ENCODE measurements at regions not wholly inside any gene's neighbourhood (a gene's known extent, or its start where the extent isn't known, plus 50 kb on each side); places are given as distances from the start of the nearest gene placed in this dataset.
"Not testable (repeated sequence)": the region's sequence is repeated elsewhere in the genome, so short reads cannot be mapped to it uniquely, and the experiment has no call there.

DNA sequence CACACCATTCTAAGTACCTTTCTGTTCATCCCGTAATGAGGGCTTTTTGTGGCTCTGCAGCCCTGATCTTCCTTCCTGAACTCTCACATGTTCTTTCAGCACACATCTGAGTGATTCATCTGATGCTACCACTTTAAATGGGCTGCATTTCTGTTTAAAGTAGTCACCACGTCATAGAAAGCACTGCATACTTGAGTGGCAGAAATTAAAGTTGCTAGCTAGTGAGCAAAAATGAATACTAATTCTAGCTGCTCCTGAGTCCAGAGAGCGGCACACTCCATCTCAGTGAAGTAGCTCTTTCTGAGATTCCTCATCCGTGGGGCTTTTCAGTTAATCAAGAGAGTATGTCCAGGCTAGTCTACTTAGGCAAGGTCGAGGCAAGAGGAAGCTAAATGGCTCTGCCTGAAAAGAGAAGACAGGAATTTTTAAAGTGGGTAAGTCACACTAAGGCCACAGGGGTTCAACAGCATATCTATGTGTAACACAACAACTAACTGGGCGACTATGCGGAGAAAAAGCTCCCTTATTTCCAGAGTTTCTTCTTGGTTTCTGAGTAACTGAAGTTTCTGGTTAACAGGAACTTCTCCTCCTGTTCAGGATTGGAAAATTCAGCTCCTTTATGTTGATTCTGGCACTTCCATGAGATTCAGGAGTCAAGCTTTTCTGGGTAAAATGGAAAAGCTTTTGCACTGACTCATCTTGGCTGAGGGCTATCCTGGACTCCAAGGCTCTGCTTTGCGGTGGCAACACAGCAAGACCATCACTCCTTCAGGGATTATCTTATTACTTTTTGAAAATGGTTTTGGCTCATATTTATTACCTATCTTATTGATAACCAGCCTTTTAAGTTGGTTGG is 109.5 kb downstream of the TAF11L14 start:
- ATAC-seq: no peak
- no peak for TF ChIP-seq CTCF (IDR thresholded peaks at IDR 0.05)
- Histone ChIP-seq H3K27me3 (no peaks in the 10 kb centered on the region), H3K27ac (no peak overlapping the region), H3K9me3 (no peaks in the 10 kb centered on the region), H3K36me3 (no peaks in the 10 kb centered on the region), H3K4me3 (no peak overlapping the region), H3K4me1 (no peaks in the 10 kb centered on the region)
- WGBS, 2 donors: 45 to 58% methylated on average over 8 of the region's 8 CpGs
- no peak for DNase-seq
- intact Hi-C loops (cut with DNase I): no loop called here
- no peak for FAIRE-seq

- 60 to 64% methylated on average over 2 of the region's 2 CpGs for WGBS, 2 donors
- no peak for TF ChIP-seq CTCF (IDR thresholded peaks at IDR 0.05)
- Histone ChIP-seq H3K4me3 (no peak overlapping the region), H3K27ac (no peak overlapping the region), H3K36me3 (no peaks in the 10 kb centered on the region), H3K27me3 (no peaks in the 10 kb centered on the region), H3K9me3 (no peaks in the 10 kb centered on the region), H3K4me1 (no peaks in the 10 kb centered on the region)
- intact Hi-C loops (cut with DNase I): no loop called here
- no peak for FAIRE-seq
- DNase-seq: no peak
- ATAC-seq: no peak
These were observed 113.9 kb downstream of the TAF11L14 start for GRCh38 chr5:17748201-17748600.

DNA sequence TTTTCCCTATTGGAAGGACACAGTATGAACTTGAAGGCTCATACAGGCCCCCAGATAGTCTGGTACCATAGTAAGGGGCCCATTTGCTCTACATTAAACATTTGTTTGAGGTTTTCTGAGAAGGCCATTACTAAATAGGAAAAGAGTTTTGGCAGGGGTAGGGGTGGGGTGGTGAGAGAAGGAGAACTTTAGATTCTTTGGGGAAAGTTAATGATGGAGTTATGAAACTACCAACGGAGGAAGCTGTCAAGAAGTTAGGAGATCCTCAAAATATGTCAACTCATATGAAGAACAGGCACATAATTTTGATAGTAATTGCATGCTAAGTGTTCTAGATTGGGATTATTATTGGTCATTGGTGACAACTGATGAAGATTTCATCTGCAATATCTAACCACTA is 114.7 kb downstream of the TAF11L14 start:
- TF ChIP-seq CTCF (IDR thresholded peaks at IDR 0.05): no peak
- Histone ChIP-seq H3K4me3 (no peak overlapping the region), H3K27me3 (no peaks in the 10 kb centered on the region), H3K27ac (no peak overlapping the region), H3K4me1 (no peaks in the 10 kb centered on the region), H3K9me3 (no peaks in the 10 kb centered on the region), H3K36me3 (no peaks in the 10 kb centered on the region)
- DNase-seq (no peak), ATAC-seq (no peak), FAIRE-seq (no peak)
- intact Hi-C loops (cut with DNase I): no loop called here
- 44 to 47% methylated on average over 1 of the region's 1 CpG for WGBS, 2 donors

DNA sequence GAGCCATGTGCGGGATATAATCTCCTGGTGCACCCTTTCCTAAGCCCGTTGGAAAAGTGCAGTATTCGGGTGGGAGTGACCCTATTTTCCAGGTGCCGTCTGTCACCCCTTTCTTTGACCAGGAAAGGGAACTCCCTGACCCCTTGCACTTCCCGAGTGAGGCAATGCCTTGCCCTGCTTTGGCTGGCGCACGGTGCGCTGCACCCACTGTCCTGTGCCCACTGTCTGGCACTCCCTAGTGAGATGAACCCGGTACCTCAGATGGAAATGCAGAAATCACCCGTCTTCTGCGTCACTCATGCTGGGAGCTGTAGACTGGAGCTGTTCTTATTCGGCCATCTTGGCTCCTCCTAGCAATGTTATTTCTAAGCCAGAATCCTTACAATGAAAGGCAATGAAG is 121.1 kb downstream of the TAF11L14 start:
- H3K4me3 ChIP-seq; H3K27me3 ChIP-seq; intact Hi-C loops (cut with DNase I); FAIRE-seq; DNase-seq; H3K27ac ChIP-seq; H3K9me3 ChIP-seq; H3K4me1 ChIP-seq; H3K36me3 ChIP-seq; ATAC-seq: not testable (repeated sequence)
- 72 to 84% methylated on average over 11 to 12 of the region's 12 CpGs for WGBS, 2 donors

GRCh38 chr5:17761326-17761725 is 127.1 kb downstream of the TAF11L14 start:
- 47 to 50% methylated on average over 4 of the region's 4 CpGs for WGBS, 2 donors
- Histone ChIP-seq H3K36me3 (no peaks in the 10 kb centered on the region), H3K27ac (no peak overlapping the region), H3K27me3 (no peaks in the 10 kb centered on the region), H3K4me1 (no peaks in the 10 kb centered on the region), H3K9me3 (no peaks in the 10 kb centered on the region), H3K4me3 (no peak overlapping the region)
- no peak for TF ChIP-seq CTCF (IDR thresholded peaks at IDR 0.05)
- FAIRE-seq (no peak), ATAC-seq (no peak), DNase-seq (no peak)
- intact Hi-C loops (cut with DNase I): no loop called here
